ENCODE measurements at regions not wholly inside any gene's neighbourhood (a gene's known extent, or its start where the extent isn't known, plus 50 kb on each side); places are given as distances from the start of the nearest gene placed in this dataset.

GRCh38 chr12:34301251-34302130 lies 279.2 kb downstream of the ALG10 start:
- DNase-seq (no peak), ATAC-seq (no peak)
- Mint-ChIP-seq H3K36me3 (peaks cover 60% of the 10 kb centered on the region), H3K27ac (no peak overlapping the region), H3K9me3 (peaks cover 17 to 66% of the 10 kb centered on the region in 2 donors), H3K4me3 (no peak overlapping the region), H3K4me1 (no peaks in the 10 kb centered on the region), H3K27me3 (ENCODE audit: low read depth in 2 of 2) (no peaks in the 10 kb centered on the region)
- Histone ChIP-seq H3K4me1 (ENCODE audit: control insufficient read depth, insufficient read depth, low read length) (no peaks in the 10 kb centered on the region), H3K27me3 (ENCODE audit: control insufficient read depth, insufficient read depth, low read length) (no peaks in the 10 kb centered on the region), H3K4me3 (ENCODE audit: low read length) (no peak overlapping the region), H3K27ac (ENCODE audit: low read length) (no peak overlapping the region), H3K36me3 (ENCODE audit: control insufficient read depth, insufficient read depth, low read length) (no peaks in the 10 kb centered on the region), H3K9me3 (ENCODE audit: control insufficient read depth, insufficient read depth, low read length) (peaks cover 92% of the 10 kb centered on the region)
- intact Hi-C loops (cut with micrococcal nuclease) = no loop called here
- 86% methylated on average over 21 of the region's 22 CpGs for WGBS (ENCODE audit: insufficient coverage)
- no peak for TF ChIP-seq CTCF (IDR thresholded peaks at IDR 0.05)

- DNase-seq (no peak), ATAC-seq (no peak)
- WGBS (ENCODE audit: insufficient coverage) = 78% methylated on average over 30 of the region's 30 CpGs
- H3K27me3 ChIP-seq (ENCODE audit: control insufficient read depth, insufficient read depth, low read length) = no peaks in the 10 kb centered on the region
- Mint-ChIP-seq H3K9me3 (peaks cover 17 to 71% of the 10 kb centered on the region in 2 donors), H3K4me1 (no peaks in the 10 kb centered on the region), H3K27me3 (ENCODE audit: low read depth in 2 of 2) (no peaks in the 10 kb centered on the region), H3K4me3 (no peak overlapping the region), H3K36me3 (peaks cover 60% of the 10 kb centered on the region), H3K27ac (no peak overlapping the region)
- H3K9me3 ChIP-seq (ENCODE audit: control insufficient read depth, insufficient read depth, low read length) = peaks cover 90% of the 10 kb centered on the region
- no peaks in the 10 kb centered on the region for H3K36me3 ChIP-seq (ENCODE audit: control insufficient read depth, insufficient read depth, low read length)
- intact Hi-C loops (cut with micrococcal nuclease) = no loop called here
- no peak overlapping the region for H3K4me3 ChIP-seq (ENCODE audit: low read length)
- TF ChIP-seq CTCF (IDR thresholded peaks at IDR 0.05) = no peak
- H3K27ac ChIP-seq (ENCODE audit: low read length) = no peak overlapping the region
- H3K4me1 ChIP-seq (ENCODE audit: control insufficient read depth, insufficient read depth, low read length) = no peaks in the 10 kb centered on the region
These were observed 280.0 kb downstream of the ALG10 start for GRCh38 chr12:34302131-34302885.

- Histone ChIP-seq H3K36me3 (ENCODE audit: control insufficient read depth, insufficient read depth, low read length) (no peaks in the 10 kb centered on the region), H3K4me1 (ENCODE audit: control insufficient read depth, insufficient read depth, low read length) (no peaks in the 10 kb centered on the region), H3K27me3 (ENCODE audit: control insufficient read depth, insufficient read depth, low read length) (no peaks in the 10 kb centered on the region), H3K27ac (ENCODE audit: low read length) (no peak overlapping the region), H3K4me3 (ENCODE audit: low read length) (no peak overlapping the region), H3K9me3 (ENCODE audit: control insufficient read depth, insufficient read depth, low read length) (peaks cover 90% of the 10 kb centered on the region)
- no peak for ATAC-seq
- Mint-ChIP-seq H3K36me3 (peaks cover 60% of the 10 kb centered on the region), H3K9me3 (peaks cover 17 to 74% of the 10 kb centered on the region in 2 donors), H3K27me3 (ENCODE audit: low read depth in 2 of 2) (no peaks in the 10 kb centered on the region), H3K27ac (no peak overlapping the region), H3K4me3 (no peak overlapping the region), H3K4me1 (no peaks in the 10 kb centered on the region)
- TF ChIP-seq CTCF (IDR thresholded peaks at IDR 0.05) = no peak
- no peak for DNase-seq
- WGBS (ENCODE audit: insufficient coverage) = 82% methylated on average over 24 of the region's 24 CpGs
- intact Hi-C loops (cut with micrococcal nuclease) = no loop called here
These were observed 281.0 kb downstream of the ALG10 start for GRCh38 chr12:34303091-34303870.
